ENCODE measurements at regions not wholly inside any gene's neighbourhood (a gene's known extent, or its start where the extent isn't known, plus 50 kb on each side); places are given as distances from the start of the nearest gene placed in this dataset.

- no peak for ATAC-seq
- TF ChIP-seq TOX (CRISPR knock-in tag; IDR thresholded peaks at IDR 0.05; ENCODE audit: borderline replicate concordance) (no peak), BACH2 (CRISPR knock-in tag; IDR thresholded peaks at IDR 0.05; ENCODE audit: borderline replicate concordance) (no peak), ZFP30 (CRISPR knock-in tag; IDR thresholded peaks at IDR 0.05) (no peak), ISL1 (CRISPR knock-in tag; IDR thresholded peaks at IDR 0.05) (no peak), OSR1 (CRISPR knock-in tag; IDR thresholded peaks at IDR 0.05) (no peak), ESRRG (CRISPR knock-in tag; IDR thresholded peaks at IDR 0.05) (no peak), PPARA (CRISPR knock-in tag; IDR thresholded peaks at IDR 0.05; ENCODE audit: borderline replicate concordance) (no peak), ZFP3 (CRISPR knock-in tag; IDR thresholded peaks at IDR 0.05) (no peak), ZNF70 (CRISPR knock-in tag; IDR thresholded peaks at IDR 0.05) (no peak), TCF4 (CRISPR knock-in tag; IDR thresholded peaks at IDR 0.05; ENCODE audit: borderline replicate concordance) (no peak), ZNF565 (CRISPR knock-in tag; conservative IDR thresholded peaks at IDR 0.05; ENCODE audit: low read depth) (no peak), ZNF8 (CRISPR knock-in tag; IDR thresholded peaks at IDR 0.05) (no peak), RARB (CRISPR knock-in tag; IDR thresholded peaks at IDR 0.05) (no peak), POU6F1 (CRISPR knock-in tag; IDR thresholded peaks at IDR 0.05; ENCODE audit: borderline replicate concordance, low read depth) (no peak), PATZ1 (CRISPR knock-in tag; IDR thresholded peaks at IDR 0.05; ENCODE audit: borderline replicate concordance) (no peak)
These were observed 566.8 kb upstream of the TENM4 start for GRCh38 chr11:80007616-80008015.

GRCh38 chr11:79990141-79990540, 549.3 kb upstream of the TENM4 start:
- TF ChIP-seq PPARA (CRISPR knock-in tag; IDR thresholded peaks at IDR 0.05; ENCODE audit: borderline replicate concordance): no peak
- no peak for TF ChIP-seq BACH2 (CRISPR knock-in tag; IDR thresholded peaks at IDR 0.05; ENCODE audit: borderline replicate concordance)
- no peak for TF ChIP-seq ZNF70 (CRISPR knock-in tag; IDR thresholded peaks at IDR 0.05)
- no peak for TF ChIP-seq ESRRG (CRISPR knock-in tag; IDR thresholded peaks at IDR 0.05)
- no peak for TF ChIP-seq TSHZ2 (CRISPR knock-in tag; IDR thresholded peaks at IDR 0.05)
- TF ChIP-seq CSDC2 (CRISPR knock-in tag; IDR thresholded peaks at IDR 0.05): no peak
- no peak for ATAC-seq

GRCh38 chr11:79982185-79982584, 541.4 kb upstream of the TENM4 start:
- TF ChIP-seq ZFP30 (CRISPR knock-in tag; IDR thresholded peaks at IDR 0.05) (no peak), ZNF565 (CRISPR knock-in tag; conservative IDR thresholded peaks at IDR 0.05; ENCODE audit: low read depth) (no peak), PATZ1 (CRISPR knock-in tag; IDR thresholded peaks at IDR 0.05; ENCODE audit: borderline replicate concordance) (no peak), PPARA (CRISPR knock-in tag; IDR thresholded peaks at IDR 0.05; ENCODE audit: borderline replicate concordance) (no peak), RARB (CRISPR knock-in tag; IDR thresholded peaks at IDR 0.05) (no peak), ISL1 (CRISPR knock-in tag; IDR thresholded peaks at IDR 0.05) (no peak), CSRNP3 (CRISPR knock-in tag; IDR thresholded peaks at IDR 0.05) (no peak), CREB5 (CRISPR knock-in tag; IDR thresholded peaks at IDR 0.05; ENCODE audit: low read depth) (no peak), CSDC2 (CRISPR knock-in tag; IDR thresholded peaks at IDR 0.05) (no peak), ZFP3 (CRISPR knock-in tag; IDR thresholded peaks at IDR 0.05) (no peak), TSHZ2 (CRISPR knock-in tag; IDR thresholded peaks at IDR 0.05) (no peak), ZNF70 (CRISPR knock-in tag; IDR thresholded peaks at IDR 0.05) (no peak)
- ATAC-seq: no peak

Measured in SK-N-SH treated with all-trans-retinoic acid at 6 μM for 48 hours (cell line).